HG03045 (cell line): ENCODE measurements at regions not wholly inside any gene's neighbourhood (a gene's known extent, or its start where the extent isn't known, plus 50 kb on each side); places are given as distances from the start of the nearest gene placed in this dataset.

Experiments used
- ATAC-seq: cut with Tn5 transposase; IDR thresholded peaks from one replicate; pipeline ENCODE4 v1.9.1; 2021; ENCODE audit warnings: mild to moderate bottlenecking, moderate library complexity; ENCODE audit not compliant: unreplicated experiment

- ATAC-seq, result no peak
These were observed 113.1 kb upstream of the RGS18 start for GRCh38 chr1:192045131-192045530.

DNA sequence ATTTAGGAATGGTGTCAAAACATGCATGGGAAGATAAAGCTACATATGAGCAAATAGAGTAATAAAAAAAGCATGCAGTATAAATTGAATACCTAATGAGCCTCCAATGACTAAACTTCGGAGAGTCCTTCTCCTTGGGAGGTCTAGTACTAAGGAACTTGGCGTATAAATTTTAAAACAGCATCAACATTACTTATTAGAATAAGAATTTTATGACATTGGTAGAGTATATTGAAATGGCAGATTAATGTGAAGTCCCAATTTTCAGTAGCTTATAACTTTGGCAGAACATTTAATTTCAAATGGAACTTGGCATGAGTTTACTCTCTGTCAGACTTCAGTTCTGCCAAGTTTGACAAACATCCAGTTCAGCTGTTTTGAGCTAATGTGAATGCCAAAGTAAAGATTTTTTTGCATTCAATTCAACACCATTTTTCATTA lies 104.7 kb upstream of the RGS18 start:
- ATAC-seq, result no peak

- ATAC-seq, result no peak
These were observed 100.5 kb upstream of the RGS18 start for GRCh38 chr1:192057766-192058165.

DNA sequence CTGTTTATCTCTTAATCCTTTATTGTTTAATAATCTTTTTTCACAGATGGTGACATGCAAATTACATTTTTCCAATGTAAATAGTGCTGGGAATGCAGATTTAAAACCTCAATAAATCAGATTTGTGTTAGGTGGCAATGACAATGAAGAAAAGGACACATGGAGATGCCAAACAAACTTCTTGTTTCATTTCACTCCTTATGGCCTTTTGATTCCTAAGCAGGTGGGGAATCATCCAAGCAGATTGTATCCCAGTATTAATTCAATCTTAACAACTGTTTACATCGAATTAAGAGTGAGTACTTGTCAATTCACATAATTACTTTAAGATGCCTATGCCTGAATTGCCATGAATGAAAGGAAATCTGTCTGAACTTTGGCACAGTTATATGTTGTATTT lies 98.9 kb upstream of the RGS18 start:
- ATAC-seq, result no peak

- no peak for ATAC-seq
These were observed 96.7 kb upstream of the RGS18 start for GRCh38 chr1:192061556-192061955.

- ATAC-seq, result no peak
These were observed 93.2 kb upstream of the RGS18 start for GRCh38 chr1:192065087-192065486.

- ATAC-seq, result no peak
These were observed 92.1 kb upstream of the RGS18 start for GRCh38 chr1:192066202-192066601.

GRCh38 chr1:192067360-192067759 lies 90.9 kb upstream of the RGS18 start:
- no peak for ATAC-seq

- ATAC-seq, result no peak
These were observed 88.0 kb upstream of the RGS18 start for GRCh38 chr1:192070213-192070612.

DNA sequence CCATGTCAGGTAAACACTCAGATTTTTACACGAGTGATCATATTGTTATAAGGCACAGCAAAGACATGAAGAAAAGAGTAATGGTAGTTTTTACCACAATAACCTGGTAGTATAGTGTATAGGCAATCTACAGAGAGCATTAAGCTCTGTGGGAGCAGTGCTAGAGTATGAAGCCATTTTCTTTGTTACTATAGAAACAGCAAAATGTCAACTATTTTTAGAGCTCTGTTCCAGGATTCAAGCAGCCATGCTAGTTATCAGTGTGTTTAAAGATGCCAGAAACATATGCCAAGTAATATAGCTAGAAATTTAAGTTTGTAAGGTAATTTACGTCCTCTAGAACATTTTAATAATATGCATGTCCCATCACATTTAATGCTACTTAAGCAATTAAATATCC lies 77.6 kb upstream of the RGS18 start:
- ATAC-seq, result no peak

DNA sequence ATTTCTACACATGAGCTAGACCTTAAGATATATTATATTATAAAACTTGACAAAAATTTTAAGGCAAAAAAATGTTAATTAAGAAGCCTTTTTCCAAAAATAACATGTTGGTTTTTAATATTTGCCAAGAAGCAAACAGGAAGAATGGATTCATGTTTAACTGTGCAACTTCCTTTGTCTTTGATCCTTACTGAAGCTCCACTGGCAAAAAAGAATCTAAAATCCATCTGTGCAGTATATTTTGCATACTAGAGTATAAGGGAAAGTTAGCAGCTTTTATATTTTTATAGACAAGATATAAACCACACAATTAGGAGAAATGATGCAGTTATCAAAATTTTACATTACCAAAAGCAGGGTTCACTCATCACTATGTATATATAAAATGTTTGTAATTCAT lies 76.9 kb upstream of the RGS18 start:
- ATAC-seq, result no peak

- ATAC-seq, result no peak
These were observed 71.6 kb upstream of the RGS18 start for GRCh38 chr1:192086644-192087043.

DNA sequence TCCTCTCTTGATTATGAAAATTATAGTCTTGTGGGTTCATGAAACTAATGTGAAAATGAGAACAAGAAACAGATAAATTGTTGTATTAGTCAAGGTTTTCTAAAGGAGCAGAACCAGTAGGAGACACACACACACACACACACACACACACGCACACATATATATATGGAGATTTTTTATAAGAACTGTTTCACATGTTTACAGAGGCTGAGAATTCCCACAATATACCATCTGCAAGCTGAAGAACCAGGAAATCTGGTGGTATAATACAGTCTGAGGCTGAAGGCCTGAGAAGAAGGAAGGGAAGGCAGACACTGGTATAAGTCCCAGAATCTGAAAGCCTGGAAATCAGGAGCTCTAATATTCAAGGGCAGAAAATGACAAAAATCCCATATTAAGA lies 70.9 kb upstream of the RGS18 start:
- ATAC-seq, result no peak

- no peak for ATAC-seq
These were observed 69.8 kb upstream of the RGS18 start for GRCh38 chr1:192088496-192088895.

DNA sequence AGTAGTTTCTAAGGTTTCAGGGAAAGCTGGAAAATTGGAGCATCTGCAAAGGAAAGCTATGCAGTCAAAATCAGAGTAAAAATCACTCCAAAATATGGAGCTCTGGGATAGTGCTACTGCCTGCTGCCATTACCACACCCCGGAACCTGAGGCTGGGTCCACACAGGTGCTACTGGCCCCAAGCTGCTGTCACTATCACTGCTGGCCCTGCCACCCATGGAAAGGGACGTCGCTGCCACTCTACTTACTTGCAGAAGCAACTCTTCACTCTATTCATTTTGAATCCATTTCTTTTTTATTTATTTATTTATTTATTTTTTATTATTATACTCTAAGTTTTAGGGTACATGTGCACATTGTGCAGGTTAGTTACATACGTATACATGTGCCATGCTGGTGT lies 60.3 kb upstream of the RGS18 start:
- no peak for ATAC-seq

DNA sequence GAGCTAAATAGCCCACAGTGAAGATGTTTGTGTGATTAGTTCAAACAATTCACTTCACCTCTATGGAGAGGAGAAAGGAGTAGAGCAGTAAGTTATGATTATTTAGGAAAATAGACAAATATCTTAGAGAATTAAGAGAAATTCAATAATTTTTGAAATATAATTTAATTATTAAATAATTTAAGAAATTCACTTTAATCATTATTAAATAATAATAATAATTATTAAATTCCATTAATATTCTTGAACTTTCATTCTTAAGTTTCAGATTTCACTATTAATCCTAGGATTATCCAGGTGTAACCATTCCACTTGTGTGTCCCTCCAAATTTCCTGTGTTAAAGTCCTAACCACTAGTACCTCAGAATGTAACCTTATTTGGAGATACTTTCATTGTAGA lies 58.9 kb upstream of the RGS18 start:
- ATAC-seq, result no peak

DNA sequence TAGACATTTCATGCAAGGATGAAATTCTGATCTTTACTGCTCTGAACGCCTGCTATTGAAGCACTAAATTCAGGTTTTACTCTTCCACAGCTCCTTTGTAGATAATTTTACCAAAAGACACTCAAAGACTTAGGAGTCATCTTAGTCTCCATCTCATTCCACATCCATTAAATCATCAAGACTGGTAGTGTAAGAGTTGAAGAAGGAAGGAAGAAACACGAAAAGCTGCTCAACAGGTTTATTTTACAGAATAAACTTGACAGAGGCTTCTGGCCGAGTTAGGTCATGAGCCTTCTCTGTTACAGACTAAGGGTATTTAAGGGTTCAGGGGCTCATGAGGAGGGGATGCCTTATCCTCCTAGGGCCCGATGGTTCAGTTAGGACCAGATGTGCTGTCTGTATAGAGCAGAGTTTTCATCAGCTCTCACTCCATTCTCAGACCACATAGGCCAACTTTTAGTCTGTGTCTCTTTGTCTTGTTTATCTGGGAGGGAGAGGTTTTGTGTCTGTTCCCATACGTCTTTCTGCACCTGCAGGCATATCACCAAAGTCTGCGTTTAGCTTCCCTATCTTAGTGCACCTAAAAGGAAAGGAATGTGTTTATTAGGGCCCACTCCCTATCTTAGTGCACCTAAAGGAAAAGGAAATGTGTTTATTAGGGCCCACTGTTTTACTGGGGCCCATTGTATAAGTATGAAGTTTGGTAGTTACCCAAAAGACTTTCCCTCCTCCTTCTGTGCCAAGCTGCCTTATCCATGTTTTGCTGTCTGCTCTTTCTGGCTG lies 57.4 kb upstream of the RGS18 start:
- no peak for ATAC-seq

GRCh38 chr1:192104128-192104527 lies 54.1 kb upstream of the RGS18 start:
- no peak for ATAC-seq

GRCh38 chr1:192104852-192105251 lies 53.4 kb upstream of the RGS18 start:
- no peak for ATAC-seq

DNA sequence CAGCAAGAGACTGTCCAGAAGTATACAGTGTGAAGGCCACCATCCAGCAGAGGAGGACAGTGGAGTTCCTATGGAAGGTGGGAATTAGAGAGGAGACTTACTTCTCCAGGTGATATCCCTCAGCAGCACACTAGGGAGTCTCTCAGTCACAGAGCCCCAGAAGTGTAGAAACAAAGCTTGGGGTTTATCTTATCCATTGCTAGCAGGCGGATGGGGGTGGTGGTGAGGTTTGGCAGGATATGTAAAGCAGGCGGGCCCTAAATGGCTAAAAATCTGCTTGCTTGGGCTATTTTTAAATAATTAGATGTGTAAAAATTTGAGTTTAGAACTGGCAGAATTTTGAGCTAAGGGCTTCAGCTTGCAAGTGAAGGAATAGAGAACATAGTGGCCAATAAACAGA lies 50.1 kb upstream of the RGS18 start:
- ATAC-seq, result no peak
